ENCODE measurements at regions not wholly inside any gene's neighbourhood (a gene's known extent, or its start where the extent isn't known, plus 50 kb on each side); places are given as distances from the start of the nearest gene placed in this dataset.

DNA sequence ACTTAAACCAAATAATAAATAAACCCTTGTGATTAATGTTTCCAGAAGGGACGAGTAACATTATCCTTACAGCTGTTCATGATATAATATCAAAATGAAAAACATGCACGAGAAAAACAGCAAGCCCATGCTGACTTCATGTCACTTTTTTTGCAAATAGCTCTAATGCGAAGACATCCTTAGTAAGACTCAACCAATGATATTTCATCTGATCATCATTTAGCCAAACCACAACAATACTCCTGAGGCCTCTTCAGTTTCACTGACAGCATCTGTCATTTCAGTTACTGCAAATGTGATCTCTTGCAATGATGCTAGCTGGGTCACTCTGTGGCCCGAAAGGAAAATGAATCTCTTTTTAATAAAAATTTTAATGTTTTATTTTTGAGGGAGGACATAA lies 74.0 kb downstream of the POLR2M start:
- Histone ChIP-seq H3K36me3 (ENCODE audit: control insufficient read depth, insufficient read depth, low read length) (no peaks in the 10 kb centered on the region), H3K27me3 (ENCODE audit: control insufficient read depth, insufficient read depth, low read length) (no peaks in the 10 kb centered on the region), H3K4me3 (ENCODE audit: low read depth, low read length) (no peak overlapping the region)
- no peak for DNase-seq (ENCODE audit: low read depth)
- TF ChIP-seq, protein P1, sequence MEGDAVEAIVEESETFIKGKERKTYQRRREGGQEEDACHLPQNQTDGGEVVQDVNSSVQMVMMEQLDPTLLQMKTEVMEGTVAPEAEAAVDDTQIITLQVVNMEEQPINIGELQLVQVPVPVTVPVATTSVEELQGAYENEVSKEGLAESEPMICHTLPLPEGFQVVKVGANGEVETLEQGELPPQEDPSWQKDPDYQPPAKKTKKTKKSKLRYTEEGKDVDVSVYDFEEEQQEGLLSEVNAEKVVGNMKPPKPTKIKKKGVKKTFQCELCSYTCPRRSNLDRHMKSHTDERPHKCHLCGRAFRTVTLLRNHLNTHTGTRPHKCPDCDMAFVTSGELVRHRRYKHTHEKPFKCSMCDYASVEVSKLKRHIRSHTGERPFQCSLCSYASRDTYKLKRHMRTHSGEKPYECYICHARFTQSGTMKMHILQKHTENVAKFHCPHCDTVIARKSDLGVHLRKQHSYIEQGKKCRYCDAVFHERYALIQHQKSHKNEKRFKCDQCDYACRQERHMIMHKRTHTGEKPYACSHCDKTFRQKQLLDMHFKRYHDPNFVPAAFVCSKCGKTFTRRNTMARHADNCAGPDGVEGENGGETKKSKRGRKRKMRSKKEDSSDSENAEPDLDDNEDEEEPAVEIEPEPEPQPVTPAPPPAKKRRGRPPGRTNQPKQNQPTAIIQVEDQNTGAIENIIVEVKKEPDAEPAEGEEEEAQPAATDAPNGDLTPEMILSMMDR (IDR thresholded peaks at IDR 0.05; ENCODE audit: insufficient read depth, low read length, poor library complexity, severe bottlenecking), result no peak

DNA sequence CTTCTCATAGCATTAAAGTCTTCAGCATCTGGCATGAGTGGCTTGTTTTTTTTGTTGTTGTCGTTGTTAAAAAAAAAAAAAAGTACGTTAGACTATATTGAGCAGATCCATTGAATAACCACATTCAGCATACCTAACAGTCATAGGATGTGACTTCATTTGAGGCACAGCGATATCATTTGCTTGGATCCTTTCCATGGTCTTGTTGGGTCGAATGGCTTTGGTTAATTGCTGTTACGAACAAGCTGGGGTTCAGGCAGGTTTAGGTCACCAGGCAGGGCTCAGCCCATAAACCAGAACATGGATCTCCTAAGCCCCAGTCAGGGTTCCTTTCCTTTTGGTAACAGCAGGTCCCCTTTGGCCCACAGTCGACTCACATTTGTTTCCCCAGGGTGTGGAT lies 76.2 kb downstream of the POLR2M start:
- Histone ChIP-seq H3K27me3 (ENCODE audit: control insufficient read depth, insufficient read depth, low read length) (no peaks in the 10 kb centered on the region), H3K36me3 (ENCODE audit: control insufficient read depth, insufficient read depth, low read length) (no peaks in the 10 kb centered on the region), H3K4me3 (ENCODE audit: low read depth, low read length) (no peak overlapping the region)
- no peak for DNase-seq (ENCODE audit: low read depth)
- TF ChIP-seq, protein P1 (IDR thresholded peaks at IDR 0.05; ENCODE audit: insufficient read depth, low read length, poor library complexity, severe bottlenecking), result no peak

DNA sequence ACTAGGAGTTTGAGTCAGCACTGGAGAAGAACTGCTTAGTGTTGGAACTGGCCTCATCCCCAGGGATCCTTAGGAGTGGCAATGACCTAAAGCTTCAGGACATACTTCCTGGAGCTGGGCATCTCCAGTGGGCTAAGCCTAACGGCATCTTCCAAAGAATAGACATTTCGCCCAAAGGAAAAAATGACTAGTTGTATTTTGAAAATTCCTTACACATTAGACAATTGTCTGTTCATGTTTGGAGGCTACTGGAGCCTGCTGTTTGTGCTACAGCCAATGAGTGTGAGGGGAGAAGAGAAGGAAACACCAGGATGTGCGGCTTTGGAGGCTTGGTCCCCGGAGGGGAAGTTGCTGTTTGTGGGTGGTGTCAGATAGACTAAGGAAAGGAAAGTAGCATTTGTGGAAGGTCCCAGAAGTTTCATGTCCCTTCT lies 77.6 kb downstream of the POLR2M start:
- Histone ChIP-seq H3K27me3 (ENCODE audit: control insufficient read depth, insufficient read depth, low read length) (no peaks in the 10 kb centered on the region), H3K36me3 (ENCODE audit: control insufficient read depth, insufficient read depth, low read length) (no peaks in the 10 kb centered on the region), H3K4me3 (ENCODE audit: low read depth, low read length) (no peak overlapping the region)
- TF ChIP-seq, protein P1 (IDR thresholded peaks at IDR 0.05; ENCODE audit: insufficient read depth, low read length, poor library complexity, severe bottlenecking), result no peak
- DNase-seq (ENCODE audit: low read depth), result no peak

DNA sequence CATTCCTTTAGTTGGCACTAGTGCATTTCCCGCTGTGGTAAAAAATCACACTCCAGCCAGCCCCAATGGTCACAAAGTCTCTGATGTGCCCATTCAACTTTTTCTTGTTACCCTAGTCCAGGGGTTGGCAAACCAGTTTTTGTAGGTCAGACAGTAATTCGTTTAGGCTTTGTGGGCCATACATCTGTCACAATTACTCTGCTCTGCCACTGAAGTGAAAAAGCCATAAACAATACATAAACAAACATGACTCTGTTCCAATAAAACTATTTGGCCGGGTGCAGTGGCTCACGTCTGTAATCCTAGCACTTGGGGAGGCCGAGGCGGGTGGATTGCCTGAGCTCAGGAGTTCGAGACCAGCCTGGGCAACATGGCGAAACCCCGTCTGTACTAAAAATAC lies 78.5 kb downstream of the POLR2M start:
- TF ChIP-seq, protein P1 (IDR thresholded peaks at IDR 0.05; ENCODE audit: insufficient read depth, low read length, poor library complexity, severe bottlenecking), result no peak
- Histone ChIP-seq H3K4me3 (ENCODE audit: low read depth, low read length) (no peak overlapping the region), H3K36me3 (ENCODE audit: control insufficient read depth, insufficient read depth, low read length) (no peaks in the 10 kb centered on the region), H3K27me3 (ENCODE audit: control insufficient read depth, insufficient read depth, low read length) (no peaks in the 10 kb centered on the region)
- no peak for DNase-seq (ENCODE audit: low read depth)

DNA sequence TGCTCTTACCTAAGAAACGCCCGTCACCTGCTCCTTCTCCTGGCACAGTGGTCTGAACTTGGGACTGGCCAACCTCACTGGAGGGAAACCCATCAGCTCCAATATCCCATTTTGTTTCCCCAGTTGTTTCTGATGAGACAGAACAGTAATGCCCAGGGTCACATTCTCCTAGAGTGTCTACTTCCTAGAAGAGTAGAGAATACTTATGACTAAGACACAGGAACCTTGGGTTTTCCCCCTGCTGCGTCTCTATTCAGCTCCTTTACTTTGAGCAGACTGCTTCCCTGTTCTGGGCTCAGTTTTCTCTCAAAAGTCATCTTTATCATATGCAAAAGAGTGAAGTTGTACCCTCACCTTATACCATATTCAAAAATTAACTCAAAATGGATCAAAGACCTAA lies 79.4 kb downstream of the POLR2M start:
- H3K36me3 ChIP-seq (ENCODE audit: control insufficient read depth, insufficient read depth, low read length), result no peaks in the 10 kb centered on the region
- DNase-seq (ENCODE audit: low read depth), result no peak
- TF ChIP-seq, protein P1 (IDR thresholded peaks at IDR 0.05; ENCODE audit: insufficient read depth, low read length, poor library complexity, severe bottlenecking), result no peak
- H3K27me3 ChIP-seq (ENCODE audit: control insufficient read depth, insufficient read depth, low read length), result no peaks in the 10 kb centered on the region
- H3K4me3 ChIP-seq (ENCODE audit: low read depth, low read length), result no peak overlapping the region

DNA sequence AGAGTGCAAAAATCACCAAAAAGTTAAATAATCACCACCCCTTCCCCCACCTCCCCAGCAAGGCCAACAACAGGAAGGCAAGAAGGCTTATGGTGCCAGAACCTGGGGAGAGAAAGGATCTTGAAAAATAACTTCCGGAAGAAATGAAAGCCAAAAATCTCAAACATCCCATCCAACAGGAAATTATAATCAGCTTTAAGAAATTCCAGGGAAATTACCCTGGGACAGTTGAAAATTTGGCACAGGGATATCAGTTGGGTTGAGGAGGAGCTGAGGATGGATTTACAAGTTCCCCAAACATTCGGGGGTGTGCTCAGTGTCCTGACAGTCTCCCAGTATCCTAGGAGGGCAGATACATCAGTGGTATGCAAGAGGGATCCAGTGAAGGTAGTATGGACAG lies 82.7 kb downstream of the POLR2M start:
- DNase-seq (ENCODE audit: low read depth), result no peak
- Histone ChIP-seq H3K4me3 (ENCODE audit: low read depth, low read length) (no peak overlapping the region), H3K27me3 (ENCODE audit: control insufficient read depth, insufficient read depth, low read length) (no peaks in the 10 kb centered on the region), H3K36me3 (ENCODE audit: control insufficient read depth, insufficient read depth, low read length) (no peaks in the 10 kb centered on the region)
- TF ChIP-seq, protein P1 (IDR thresholded peaks at IDR 0.05; ENCODE audit: insufficient read depth, low read length, poor library complexity, severe bottlenecking), result no peak
